PC-9 (cell line): ENCODE measurements at regions not wholly inside any gene's neighbourhood (a gene's known extent, or its start where the extent isn't known, plus 50 kb on each side); places are given as distances from the start of the nearest gene placed in this dataset.

Source experiments
- BruUV-seq: library from RNA; stranded (reverse); fragments of 400-500 nt; replicated peaks from 2 replicates; lab custom pipeline; 2021; lab: Mats Ljungman, UMichigan
- CTCF ChIA-PET: fragments of 300-600 bp; sonication (Branson Sonifier 250); formaldehyde crosslinking; loops from one replicate; lab custom pipeline; 2022; ENCODE audit warnings: antibody characterized with exemption; lab: Charles Lee
- POLR2A ChIA-PET: fragments of 300-600 bp; sonication (Branson Sonifier 250); formaldehyde crosslinking; loops from one replicate; lab custom pipeline; 2022; ENCODE audit warnings: antibody characterized with exemption; ENCODE audit not compliant: unreplicated experiment; lab: Charles Lee
- DNase-seq, 2 experiments: peaks; one replicate each; pipeline versions ENCODE4 v3.0.0 to v3.0.0-alpha.2; 2015 to 2022; ENCODE audit warnings: mixed read lengths in 1 of 2
- H2AFZ ChIP-seq: fragments of 200-600 bp; sonication (generic); 2 replicates; pipeline ENCODE4 v1.8.1; 2017; ENCODE audit warnings: antibody characterized with exemption
- H3F3A ChIP-seq: fragments of 200-600 bp; sonication (generic); 2 replicates; pipeline ENCODE4 v1.8.1; 2017; ENCODE audit warnings: antibody characterized with exemption, mild to moderate bottlenecking, low read depth; ENCODE audit not compliant: insufficient read depth
- H3K27ac ChIP-seq: fragments of 200-600 bp; sonication (generic); 2 replicates; pipeline ENCODE4 v1.6.1; 2016; ENCODE audit warnings: mixed run types
- H3K27me3 ChIP-seq: fragments of 200-600 bp; sonication (generic); 2 replicates; pipeline ENCODE4 v1.6.1; 2016; ENCODE audit warnings: low read depth, mixed run types; ENCODE audit not compliant: insufficient read depth
- H3K36me3 ChIP-seq: fragments of 200-600 bp; sonication (generic); 2 replicates; pipeline ENCODE4 v1.6.1; 2016; ENCODE audit warnings: low read depth, mixed run types
- H3K4me1 ChIP-seq: fragments of 200-600 bp; sonication (generic); replicated peaks from 2 replicates; pipeline ENCODE4 v1.6.1; 2016; ENCODE audit warnings: mixed run types; ENCODE audit not compliant: insufficient read depth
- H3K4me2 ChIP-seq: fragments of 200-600 bp; sonication (generic); 2 replicates; pipeline ENCODE4 v1.6.1; 2017; ENCODE audit warnings: mixed run types
- H3K4me3 ChIP-seq: fragments of 200-600 bp; sonication (generic); 2 replicates; pipeline ENCODE4 v1.6.1; 2016; ENCODE audit warnings: mixed run types
- H3K79me2 ChIP-seq: fragments of 200-600 bp; sonication (generic); 2 replicates; pipeline ENCODE4 v1.6.1; 2017; ENCODE audit warnings: low read depth, mixed run types
- H3K9me2 ChIP-seq: fragments of 200-600 bp; sonication (generic); 2 replicates; pipeline ENCODE4 v1.8.1; 2017; ENCODE audit warnings: mild to moderate bottlenecking; ENCODE audit not compliant: insufficient read depth
- H3K9me3 ChIP-seq: fragments of 200-600 bp; sonication (generic); 2 replicates; pipeline ENCODE4 v1.8.1; 2016; ENCODE audit warnings: low read depth; ENCODE audit not compliant: insufficient read depth
- H4K20me1 ChIP-seq: fragments of 200-600 bp; sonication (generic); 2 replicates; pipeline ENCODE4 v1.8.1; 2017; ENCODE audit not compliant: insufficient read depth
- CTCF ChIP-seq: fragments of 200-600 bp; sonication (generic); conservative IDR thresholded peaks from 2 replicates; pipeline ENCODE4 v1.6.1; 2017; ENCODE audit warnings: mixed run types, antibody characterized with exemption, mild to moderate bottlenecking, moderate library complexity
- EZH2 ChIP-seq: fragments of 200-600 bp; sonication (generic); IDR thresholded peaks from 2 replicates; pipeline ENCODE4 v1.8.0; 2017; ENCODE audit warnings: antibody characterized with exemption, low read depth
- intact Hi-C: fragments of 100-400 bp; cut with micrococcal nuclease; formaldehyde crosslinking; loops from one replicate; pipeline ENCODE4 v1.10.0; 2022; ENCODE audit not compliant: unreplicated experiment

- no peaks in the 10 kb centered on the region for H3K9me2 ChIP-seq
- no peaks in the 10 kb centered on the region for H3K79me2 ChIP-seq
- CTCF ChIA-PET = no interaction called here
- H3K4me1 ChIP-seq = no peaks in the 10 kb centered on the region
- H3K4me2 ChIP-seq = no peak overlapping the region
- H3K9me3 ChIP-seq = peaks cover 4% of the 10 kb centered on the region; the same call in 1 of the 2 replicates
- H3K27ac ChIP-seq = no peak overlapping the region
- no peak overlapping the region for H2AFZ ChIP-seq
- POLR2A ChIA-PET = no interaction called here
- no peak overlapping the region for H3K4me3 ChIP-seq
- intact Hi-C loops = no loop called here
- BruUV-seq = no TSS peak
- TF ChIP-seq CTCF (no peak), EZH2 (no peak)
- DNase-seq = no peak
- H3K36me3 ChIP-seq = no peaks in the 10 kb centered on the region
- H3F3A ChIP-seq = no peaks in the 10 kb centered on the region
- no peaks in the 10 kb centered on the region for H4K20me1 ChIP-seq
- H3K27me3 ChIP-seq = peaks cover 31% of the 10 kb centered on the region
These were observed 501.3 kb downstream of the GRIN2A start for GRCh38 chr16:9680968-9681367.

- Histone ChIP-seq H3K79me2 (no peaks in the 10 kb centered on the region), H3K36me3 (no peaks in the 10 kb centered on the region), H3K4me2 (no peak overlapping the region), H3K4me3 (no peak overlapping the region), H3K4me1 (no peaks in the 10 kb centered on the region), H3K9me2 (no peaks in the 10 kb centered on the region), H3K27me3 (peaks cover 27% of the 10 kb centered on the region), H3K27ac (no peak overlapping the region), H3K9me3 (peaks cover 4% of the 10 kb centered on the region; the same call in 1 of the 2 replicates), H4K20me1 (no peaks in the 10 kb centered on the region), H3F3A (no peaks in the 10 kb centered on the region), H2AFZ (no peak overlapping the region)
- intact Hi-C loops = no loop called here
- no TSS peak for BruUV-seq
- TF ChIP-seq CTCF (no peak), EZH2 (no peak)
- CTCF ChIA-PET = no interaction called here
- POLR2A ChIA-PET = no interaction called here
- no peak for DNase-seq
These were observed 500.7 kb downstream of the GRIN2A start for GRCh38 chr16:9681508-9681907.

- Histone ChIP-seq H3K79me2 (no peaks in the 10 kb centered on the region), H3K4me1 (no peaks in the 10 kb centered on the region), H3K9me3 (peaks cover 4% of the 10 kb centered on the region; the same call in 1 of the 2 replicates), H3K36me3 (no peaks in the 10 kb centered on the region), H3K9me2 (no peaks in the 10 kb centered on the region), H3K4me3 (no peak overlapping the region), H3F3A (no peaks in the 10 kb centered on the region), H3K27ac (no peak overlapping the region), H2AFZ (no peak overlapping the region), H3K27me3 (peaks cover 24% of the 10 kb centered on the region), H4K20me1 (no peaks in the 10 kb centered on the region), H3K4me2 (no peak overlapping the region)
- ChIA-PET CTCF (no interaction called here), POLR2A (no interaction called here)
- DNase-seq = no peak
- no peak for TF ChIP-seq CTCF
- TF ChIP-seq EZH2 = no peak
- intact Hi-C loops = no loop called here
- no TSS peak for BruUV-seq
These were observed 499.9 kb downstream of the GRIN2A start for GRCh38 chr16:9682320-9682719.
